Body of pancreas (tissue), 4 donors: ENCODE measurements at regions not wholly inside any gene's neighbourhood (a gene's known extent, or its start where the extent isn't known, plus 50 kb on each side); places are given as distances from the start of the nearest gene placed in this dataset.

ENCODE experiments used
- ATAC-seq: fragments of 150-250 bp; one replicate; pipeline ENCODE4 v1.9.1; 2016
- DNase-seq, 4 donors: peaks; one replicate each; pipeline ENCODE4 v3.0.0-alpha.2; 2019
- H3K27ac ChIP-seq, 4 donors: fragments of 200-600 bp; sonication (generic); 1 replicate in 3 of 4; 2 replicates in 1 of 4; pipeline versions ENCODE4 v1.5.1 to v1.6.1; 2016 to 2019; ENCODE audit warnings: mild to moderate bottlenecking in 1 of 4, mixed read lengths in 1 of 4, moderate library complexity in 1 of 4
- H3K27me3 ChIP-seq, 2 donors: fragments of 200-600 bp; sonication (generic); one replicate each; pipeline ENCODE4 v1.6.0; 2016; ENCODE audit warnings: mild to moderate bottlenecking in 1 of 2
- H3K36me3 ChIP-seq, 2 donors: fragments of 200-600 bp; sonication (generic); replicated peaks in 1 of 2; 2 replicates each; pipeline ENCODE4 v1.5.1; 2016; ENCODE audit warnings: low read depth in 2 of 2; ENCODE audit not compliant: insufficient read depth in 1 of 2
- H3K4me1 ChIP-seq: fragments of 200-600 bp; sonication (generic); one replicate; pipeline ENCODE4 v1.6.0; 2016
- H3K4me3 ChIP-seq, 2 donors: fragments of 200-600 bp; sonication (generic); 1 replicate in 1 of 2; 2 replicates in 1 of 2; pipeline ENCODE4 v1.5.1; 2016 to 2019
- H3K9me3 ChIP-seq, 3 donors: fragments of 200-600 bp; sonication (generic); 1 replicate in 2 of 3; 2 replicates in 1 of 3; pipeline ENCODE4 v1.5.1; 2016
- CTCF ChIP-seq, 7 experiments: fragments of 450-650 bp in 4 of 7; fragments of 200-600 bp in 3 of 7; sonication (generic) in 3 of 7; IDR thresholded peaks; one replicate each; pipeline ENCODE4 v1.5.1; 2016 to 2019; ENCODE audit warnings: antibody characterized with exemption in 7 of 7
- POLR2A ChIP-seq, 3 donors: fragments of 450-650 bp; IDR thresholded peaks; one replicate each; pipeline ENCODE4 v1.6.1; 2016; ENCODE audit warnings: antibody characterized with exemption in 3 of 3, mild to moderate bottlenecking in 2 of 3
- WGBS, 2 donors: methylation state at CpG; one replicate each; pipeline ENCODE4 v1.1.5; 2017; 5-methylcytosine and 5-hydroxymethylcytosine counted together
- intact Hi-C: fragments of 100-400 bp; cut with DNase I; formaldehyde crosslinking; loops from one replicate; pipeline ENCODE4 v1.15.1; 2023

- no peak for ATAC-seq
- H3K36me3 ChIP-seq, result no peaks in the 10 kb centered on the region
- TF ChIP-seq CTCF (IDR thresholded peaks at IDR 0.05) (no peak), POLR2A (IDR thresholded peaks at IDR 0.05) (no peak)
- no peak overlapping the region for H3K4me3 ChIP-seq
- 36 to 49% methylated on average over 5 of the region's 5 CpGs for WGBS, 2 donors
- no peaks in the 10 kb centered on the region for H3K27me3 ChIP-seq
- H3K27ac ChIP-seq, result no peak overlapping the region
- intact Hi-C loops, result no loop called here
- no peaks in the 10 kb centered on the region for H3K9me3 ChIP-seq
- no peaks in the 10 kb centered on the region for H3K4me1 ChIP-seq
- DNase-seq, result no peak
These were observed 133.5 kb upstream of the FAM47B start for GRCh38 chrX:34809096-34809495.

GRCh38 chrX:34810364-34810763, 132.2 kb upstream of the FAM47B start:
- no peak for DNase-seq

GRCh38 chrX:34810916-34811315, 131.7 kb upstream of the FAM47B start:
- ATAC-seq, result no peak
- no peaks in the 10 kb centered on the region for H3K36me3 ChIP-seq
- 38 to 57% methylated on average over 2 of the region's 2 CpGs for WGBS, 2 donors
- intact Hi-C loops, result no loop called here
- H3K27ac ChIP-seq, result no peak overlapping the region
- TF ChIP-seq POLR2A (IDR thresholded peaks at IDR 0.05) (no peak), CTCF (IDR thresholded peaks at IDR 0.05) (no peak)
- no peaks in the 10 kb centered on the region for H3K4me1 ChIP-seq
- H3K27me3 ChIP-seq, result no peaks in the 10 kb centered on the region
- DNase-seq, result no peak
- H3K4me3 ChIP-seq, result no peak overlapping the region
- no peaks in the 10 kb centered on the region for H3K9me3 ChIP-seq

More at GRCh38 chrX:34810364-34810763, 132.2 kb upstream of the FAM47B start:
- no peak for ATAC-seq
- H3K27ac ChIP-seq, result no peak overlapping the region
- H3K27me3 ChIP-seq, result no peaks in the 10 kb centered on the region
- WGBS, 2 donors, result 43 to 57% methylated on average over 2 of the region's 2 CpGs
- H3K4me1 ChIP-seq, result no peaks in the 10 kb centered on the region
- TF ChIP-seq POLR2A (IDR thresholded peaks at IDR 0.05) (no peak), CTCF (IDR thresholded peaks at IDR 0.05) (no peak)
- H3K36me3 ChIP-seq, result no peaks in the 10 kb centered on the region
- H3K4me3 ChIP-seq, result no peak overlapping the region
- intact Hi-C loops, result no loop called here
- no peaks in the 10 kb centered on the region for H3K9me3 ChIP-seq

DNA sequence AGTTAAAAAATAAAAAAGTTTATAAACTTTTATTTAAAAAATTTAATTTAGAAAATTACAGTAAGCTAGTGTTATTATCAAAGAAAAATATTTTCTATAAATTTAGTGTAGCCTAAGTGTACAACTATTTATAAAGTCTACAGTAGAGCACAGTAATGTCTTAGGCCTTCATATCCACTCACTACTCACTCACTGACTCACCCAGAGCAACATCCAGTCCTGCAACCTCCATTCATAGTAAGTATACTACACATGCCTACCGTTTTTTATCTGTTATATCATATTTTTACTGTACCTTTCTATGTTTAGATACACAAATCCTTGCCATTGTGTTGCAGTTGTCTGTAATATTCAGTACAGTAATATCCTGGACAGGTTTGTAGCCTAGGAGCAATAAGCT, 129.0 kb upstream of the FAM47B start:
- Histone ChIP-seq H3K9me3 (no peaks in the 10 kb centered on the region), H3K27ac (no peak overlapping the region), H3K36me3 (no peaks in the 10 kb centered on the region), H3K4me1 (no peaks in the 10 kb centered on the region), H3K4me3 (no peak overlapping the region), H3K27me3 (no peaks in the 10 kb centered on the region)
- no peak for TF ChIP-seq CTCF (IDR thresholded peaks at IDR 0.05)
- TF ChIP-seq POLR2A (IDR thresholded peaks at IDR 0.05), result no peak
- intact Hi-C loops, result no loop called here
- 19 to 29% methylated on average over 1 of the region's 1 CpG for WGBS, 2 donors
- no peak for ATAC-seq
- no peak for DNase-seq

GRCh38 chrX:34826964-34827363, 115.6 kb upstream of the FAM47B start:
- ATAC-seq, result no peak

More at GRCh38 chrX:34826964-34827363, 115.6 kb upstream of the FAM47B start:
- DNase-seq, result no peak
- H3K27ac ChIP-seq, result no peak overlapping the region
- WGBS, 2 donors, result 7 to 9% methylated on average over 3 of the region's 3 CpGs
- no peaks in the 10 kb centered on the region for H3K36me3 ChIP-seq
- TF ChIP-seq POLR2A (IDR thresholded peaks at IDR 0.05) (no peak), CTCF (IDR thresholded peaks at IDR 0.05) (no peak)
- H3K4me1 ChIP-seq, result no peaks in the 10 kb centered on the region
- no peaks in the 10 kb centered on the region for H3K27me3 ChIP-seq
- no peaks in the 10 kb centered on the region for H3K9me3 ChIP-seq
- H3K4me3 ChIP-seq, result no peak overlapping the region
- intact Hi-C loops, result no loop called here
